GM23248 (cell line): ENCODE measurements at regions not wholly inside any gene's neighbourhood (a gene's known extent, or its start where the extent isn't known, plus 50 kb on each side); places are given as distances from the start of the nearest gene placed in this dataset.

Experiments used
- EZH2 ChIP-seq: fragments of 200-600 bp; sonication (generic); IDR thresholded peaks from 2 replicates; pipeline ENCODE4 v1.6.1; 2018; ENCODE audit warnings: antibody characterized with exemption, mild to moderate bottlenecking; ENCODE audit not compliant: insufficient read depth, poor library complexity, severe bottlenecking
- EZH2phosphoT487 ChIP-seq: fragments of 200-600 bp; sonication (generic); IDR thresholded peaks from 2 replicates; pipeline ENCODE4 v1.6.1; 2018; ENCODE audit warnings: antibody characterized with exemption, moderate library complexity, mild to moderate bottlenecking, low read depth; ENCODE audit not compliant: insufficient read depth

DNA sequence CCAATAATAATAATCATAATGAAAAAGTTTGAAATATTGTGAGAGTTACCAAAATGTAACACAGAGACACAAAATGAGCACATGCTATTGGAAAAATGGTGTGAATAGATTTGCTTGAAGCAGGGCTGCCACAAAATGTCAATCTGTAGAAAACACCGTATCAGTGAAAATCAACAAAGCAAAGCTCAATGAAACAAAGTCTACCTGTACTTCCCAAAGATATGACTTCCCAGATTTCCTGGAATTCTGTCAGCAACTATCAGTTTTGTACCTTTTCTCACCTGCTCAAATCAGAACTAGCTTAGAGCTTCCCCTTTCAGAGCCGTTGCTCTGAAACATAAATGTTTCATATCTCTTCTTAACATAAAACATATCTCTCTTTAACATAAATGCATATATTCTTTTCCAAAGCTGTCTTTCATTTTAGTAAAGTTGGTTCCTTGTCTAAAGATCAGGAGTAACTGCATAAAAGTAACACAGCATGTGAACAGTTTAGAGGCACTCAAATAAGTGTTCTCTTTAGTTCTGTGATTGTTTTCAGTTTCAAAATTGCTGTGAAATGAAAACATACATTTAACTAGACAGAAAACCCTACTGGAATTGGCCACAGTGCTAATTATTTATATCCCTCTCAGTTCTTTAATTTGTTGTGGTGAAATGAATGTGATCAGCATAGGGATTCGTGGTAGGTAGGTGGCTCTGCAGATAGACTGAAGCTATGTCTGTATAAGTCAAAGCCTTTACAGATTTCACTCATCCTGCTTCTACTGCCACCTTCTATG, 262.5 kb downstream of the KCNJ3 start:
- TF ChIP-seq EZH2phosphoT487 (no peak), EZH2 (no peak)
